GM12878 (cell line): ENCODE measurements at regions not wholly inside any gene's neighbourhood (a gene's known extent, or its start where the extent isn't known, plus 50 kb on each side); places are given as distances from the start of the nearest gene placed in this dataset.

Experiments used
- ATAC-seq: fragments of 200-7000 bp; cut with Tn5 transposase; 3 replicates; pipeline ENCODE4 v1.9.1; 2020; ENCODE audit warnings: mild to moderate bottlenecking, moderate library complexity
- BruUV-seq: library from RNA; stranded (reverse); fragments of 400-500 nt; replicated peaks from 2 replicates; lab custom pipeline; 2021; lab: Mats Ljungman, UMichigan
- CTCF ChIA-PET: fragments of 300-600 bp; sonication (Branson Sonifier 250); formaldehyde crosslinking; extraction: SDS; loops from one replicate; lab custom pipeline; 2021; ENCODE audit warnings: inconsistent platforms; lab: Yijun Ruan, JAX
- POLR2A ChIA-PET: fragments of 350-600 bp; formaldehyde crosslinking; extraction: SDS; loops from one replicate; lab custom pipeline; 2021; ENCODE audit warnings: inconsistent platforms; lab: Charles Lee
- RAD21 ChIA-PET: fragments of 300-600 bp; sonication (Branson Sonifier 250); formaldehyde crosslinking; loops from one replicate; lab custom pipeline; 2023; ENCODE audit warnings: antibody characterized with exemption; ENCODE audit not compliant: unreplicated experiment; lab: Charles Lee
- SMC1A ChIA-PET: fragments of 300-600 bp; sonication (Branson Sonifier 250); formaldehyde crosslinking; loops from one replicate; lab custom pipeline; 2023; ENCODE audit not compliant: unreplicated experiment, uncharacterized antibody; lab: Charles Lee
- DNase-seq: peaks from one replicate; pipeline ENCODE4 v3.0.0-alpha.2; 2011; ENCODE audit warnings: low read depth, low spot score
- FAIRE-seq: peaks from 3 replicates; lab custom pipeline; 2011; peaks lifted over from hg19 to GRCh38; lab: Jason Lieb, UNC
- H2AFZ ChIP-seq: 2 replicates; pipeline ENCODE4 v1.6.0; 2011; ENCODE audit warnings: low read depth, low read length, control low read depth; ENCODE audit not compliant: control insufficient read depth
- H3K27ac ChIP-seq: 2 replicates; pipeline ENCODE4 v1.5.1; 2011; ENCODE audit warnings: control low read depth; ENCODE audit not compliant: control insufficient read depth, insufficient read depth
- H3K27me3 ChIP-seq, 2 experiments: replicated peaks in 1 of 2; 2 replicates each; pipeline versions ENCODE4 v1.6.0 to v1.6.1; 2011; ENCODE audit warnings: low read length in 1 of 2; ENCODE audit not compliant: control insufficient read depth in 2 of 2, insufficient read depth in 2 of 2
- H3K36me3 ChIP-seq, 2 experiments: 2 replicates each; pipeline ENCODE4 v1.5.1; 2011; ENCODE audit warnings: low read length in 1 of 2; ENCODE audit not compliant: control insufficient read depth in 2 of 2, insufficient read depth in 2 of 2
- H3K4me1 ChIP-seq: 2 replicates; pipeline ENCODE4 v1.6.1; 2011; ENCODE audit warnings: mild to moderate bottlenecking, low read length, moderate library complexity, mixed read lengths; ENCODE audit not compliant: control insufficient read depth, insufficient read depth
- H3K4me2 ChIP-seq: 2 replicates; pipeline ENCODE4 v1.6.0; 2011; ENCODE audit warnings: control low read depth; ENCODE audit not compliant: control insufficient read depth, insufficient read depth
- H3K4me3 ChIP-seq: fragments of 200-600 bp; sonication (generic); 2 replicates; pipeline ENCODE4 v1.5.1; 2016
- H3K79me2 ChIP-seq: 2 replicates; pipeline ENCODE4 v1.6.0; 2011; ENCODE audit warnings: low read length; ENCODE audit not compliant: control insufficient read depth, insufficient read depth
- H3K9ac ChIP-seq: 2 replicates; pipeline ENCODE4 v1.8.0; 2011; ENCODE audit warnings: low read length, control low read depth, mixed read lengths; ENCODE audit not compliant: control insufficient read depth, insufficient read depth
- H3K9me3 ChIP-seq: replicated peaks from 3 replicates; pipeline ENCODE4 v1.5.1; 2011; ENCODE audit warnings: mild to moderate bottlenecking, low read length; ENCODE audit not compliant: control insufficient read depth, insufficient read depth
- H4K20me1 ChIP-seq: 2 replicates; pipeline ENCODE4 v1.6.0; 2011; ENCODE audit not compliant: control insufficient read depth, insufficient read depth
- CREM ChIP-seq: IDR thresholded peaks from 2 replicates; pipeline ENCODE4 v1.6.1; 2014; ENCODE audit warnings: antibody characterized with exemption, low read depth
- HSF1 ChIP-seq: fragments of 150-350 bp; IDR thresholded peaks from 2 replicates; pipeline ENCODE4 v1.6.1; 2014; ENCODE audit warnings: mild to moderate bottlenecking, low read depth, low read length
- JUNB ChIP-seq: IDR thresholded peaks from 2 replicates; pipeline ENCODE4 v1.6.1; 2016; ENCODE audit warnings: antibody characterized with exemption, mild to moderate bottlenecking
- POLR2AphosphoS2 ChIP-seq: IDR thresholded peaks from 2 replicates; pipeline ENCODE4 v1.6.1; 2011; ENCODE audit warnings: low read depth, mild to moderate bottlenecking, low read length, improper control_type of control experiment, moderate library complexity
- RB1 ChIP-seq: fragments of 450-650 bp; formaldehyde crosslinking; IDR thresholded peaks from 2 replicates; pipeline ENCODE4 v1.6.1; 2017; ENCODE audit warnings: mild to moderate bottlenecking, borderline replicate concordance
- SMAD1 ChIP-seq: fragments of 450-650 bp; IDR thresholded peaks from 2 replicates; pipeline ENCODE4 v1.6.1; 2018; ENCODE audit warnings: mild to moderate bottlenecking, low read depth; ENCODE audit not compliant: partially characterized antibody
- ZBED1 ChIP-seq: IDR thresholded peaks from 2 replicates; pipeline ENCODE4 v1.6.1; 2016; ENCODE audit warnings: borderline replicate concordance
- WGBS: methylation state at CpG from one replicate; pipeline ENCODE4 v1.1.6; 2016; ENCODE audit warnings: low lambda C conversion rate; ENCODE audit not compliant: insufficient replicate concordance, insufficient coverage; ENCODE audit errors: missing lambda C conversion rate; 5-methylcytosine and 5-hydroxymethylcytosine counted together
- in situ Hi-C: fragments of 300-500 bp; cut with MboI; formaldehyde crosslinking; loops from 9 replicates; pipeline ENCODE4 v1.14.3; 2018; ENCODE audit warnings: mixed read lengths
- intact Hi-C: fragments of 100-400 bp; cut with micrococcal nuclease; formaldehyde crosslinking; loops from one replicate; pipeline ENCODE4 v1.14.2; 2022; ENCODE audit not compliant: unreplicated experiment
- TF ChIP-seq, protein P1 (sequence below): IDR thresholded peaks from 2 replicates; pipeline ENCODE4 v1.6.1; 2011; ENCODE audit warnings: mild to moderate bottlenecking, low read depth, low read length, moderate library complexity; ENCODE audit not compliant: insufficient replicate concordance

GRCh38 chr4:66791686-66792085, 753.6 kb downstream of the CENPC start:
- H3K9me3 ChIP-seq = no peaks in the 10 kb centered on the region
- in situ Hi-C loops = no loop called here
- no peak for TF ChIP-seq CREM
- no peak for TF ChIP-seq RB1
- TF ChIP-seq SMAD1 = no peak
- TF ChIP-seq POLR2AphosphoS2 = no peak
- no peak for TF ChIP-seq ZBED1
- TF ChIP-seq, protein P1, sequence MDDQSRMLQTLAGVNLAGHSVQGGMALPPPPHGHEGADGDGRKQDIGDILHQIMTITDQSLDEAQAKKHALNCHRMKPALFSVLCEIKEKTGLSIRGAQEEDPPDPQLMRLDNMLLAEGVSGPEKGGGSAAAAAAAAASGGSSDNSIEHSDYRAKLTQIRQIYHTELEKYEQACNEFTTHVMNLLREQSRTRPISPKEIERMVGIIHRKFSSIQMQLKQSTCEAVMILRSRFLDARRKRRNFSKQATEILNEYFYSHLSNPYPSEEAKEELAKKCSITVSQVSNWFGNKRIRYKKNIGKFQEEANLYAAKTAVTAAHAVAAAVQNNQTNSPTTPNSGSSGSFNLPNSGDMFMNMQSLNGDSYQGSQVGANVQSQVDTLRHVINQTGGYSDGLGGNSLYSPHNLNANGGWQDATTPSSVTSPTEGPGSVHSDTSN = no peak
- TF ChIP-seq HSF1 = no peak
- no peak for TF ChIP-seq JUNB
- ChIA-PET SMC1A (no interaction called here), CTCF (no interaction called here), RAD21 (no interaction called here), POLR2A (no interaction called here)
- intact Hi-C loops = no loop called here
- H3K4me2 ChIP-seq = no peak overlapping the region
- H3K79me2 ChIP-seq = no peaks in the 10 kb centered on the region
- H3K27me3 ChIP-seq = no peaks in the 10 kb centered on the region
- 16% methylated on average over 2 of the region's 2 CpGs for WGBS
- no TSS peak for BruUV-seq
- no peak for DNase-seq
- H3K36me3 ChIP-seq = no peaks in the 10 kb centered on the region
- H3K27ac ChIP-seq = no peak overlapping the region
- no peak for ATAC-seq
- H3K4me3 ChIP-seq = no peak overlapping the region
- H2AFZ ChIP-seq = no peak overlapping the region
- H3K4me1 ChIP-seq = no peaks in the 10 kb centered on the region
- no peak for FAIRE-seq
- no peaks in the 10 kb centered on the region for H4K20me1 ChIP-seq
- H3K9ac ChIP-seq = no peak overlapping the region
